Esophagus (tissue), 2 donors: ENCODE measurements at regions not wholly inside any gene's neighbourhood (a gene's known extent, or its start where the extent isn't known, plus 50 kb on each side); places are given as distances from the start of the nearest gene placed in this dataset.
"Not testable (repeated sequence)": the region's sequence is repeated elsewhere in the genome, so short reads cannot be mapped to it uniquely, and the experiment has no call there.

Source experiments
- H3K27ac ChIP-seq, 2 donors: one replicate each; pipeline ENCODE4 v1.5.1; 2013; ENCODE audit warnings: low read depth in 2 of 2, mild to moderate bottlenecking in 2 of 2, inconsistent platforms in 1 of 2, low read length in 1 of 2, moderate library complexity in 1 of 2
- H3K27me3 ChIP-seq, 2 donors: one replicate each; pipeline ENCODE4 v1.6.1; 2013; ENCODE audit warnings: low read length in 2 of 2, control low read depth in 1 of 2, mild to moderate bottlenecking in 1 of 2; ENCODE audit not compliant: insufficient read depth in 2 of 2, control insufficient read depth in 1 of 2
- H3K36me3 ChIP-seq, 2 donors: one replicate each; pipeline ENCODE4 v1.6.1; 2013; ENCODE audit warnings: low read length in 1 of 2; ENCODE audit not compliant: control insufficient read depth in 2 of 2, insufficient read depth in 2 of 2
- H3K4me1 ChIP-seq, 2 donors: one replicate each; pipeline ENCODE4 v1.6.1; 2013; ENCODE audit warnings: low read length in 1 of 2; ENCODE audit not compliant: control insufficient read depth in 2 of 2, insufficient read depth in 2 of 2
- H3K4me3 ChIP-seq, 2 donors: one replicate each; pipeline ENCODE4 v1.5.1; 2013; ENCODE audit warnings: low read length in 2 of 2, mild to moderate bottlenecking in 2 of 2, low read depth in 1 of 2, moderate library complexity in 1 of 2
- H3K9me3 ChIP-seq, 2 donors: one replicate each; pipeline ENCODE4 v1.6.1; 2013; ENCODE audit warnings: mild to moderate bottlenecking in 2 of 2, low read depth in 1 of 2, low read length in 1 of 2, moderate library complexity in 1 of 2; ENCODE audit not compliant: control insufficient read depth in 2 of 2, insufficient read depth in 1 of 2
- WGBS, 2 donors: extraction: QIAGEN DNeasy Blood & Tissue Kit; methylation state at CpG; one replicate each; pipeline ENCODE4 v1.1.7; 2013; 5-methylcytosine and 5-hydroxymethylcytosine counted together
- donor health status: healthy with polysubstance abuse.
- donor health status: Bipolar disorder and iron deficiency.

- H3K4me3 ChIP-seq: no peak overlapping the region
- no peak overlapping the region for H3K27ac ChIP-seq
These were observed 721.2 kb downstream of the MAFB start for GRCh38 chr20:39967806-39968205.

DNA sequence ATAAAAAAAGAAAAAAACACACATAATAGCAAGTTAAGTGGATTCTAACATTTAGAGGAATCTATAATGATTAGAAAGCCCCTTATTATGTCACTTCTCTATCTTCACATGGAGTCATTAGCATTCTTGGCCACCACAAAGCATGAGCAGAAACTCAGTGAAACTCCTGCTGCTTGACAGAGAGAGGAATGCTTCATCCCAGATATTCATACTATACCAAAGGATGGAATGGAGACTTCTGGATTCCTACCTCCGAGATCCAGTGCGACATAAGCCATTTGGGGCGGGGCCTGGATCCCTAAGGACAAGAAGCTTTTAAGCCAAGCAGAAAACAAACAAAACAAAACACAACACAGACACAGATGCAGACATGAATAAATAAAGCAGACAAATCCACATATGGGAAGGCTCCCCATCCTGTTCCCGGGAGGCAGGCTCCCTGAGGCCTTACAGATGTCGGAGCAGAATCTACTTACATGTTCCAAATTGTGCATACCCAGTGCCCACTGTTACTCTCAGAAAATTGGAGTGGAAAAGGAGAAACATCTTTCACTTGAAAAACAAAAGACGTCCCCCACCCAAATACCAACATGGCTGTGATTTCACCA lies 727.3 kb downstream of the MAFB start:
- no peaks in the 10 kb centered on the region for H3K9me3 ChIP-seq
- WGBS, 2 donors: 74 to 77% methylated on average over 6 of the region's 6 CpGs

More at GRCh38 chr20:39967806-39968205, 721.2 kb downstream of the MAFB start:
- Histone ChIP-seq H3K4me1 (no peaks in the 10 kb centered on the region), H3K9me3 (no peaks in the 10 kb centered on the region), H3K27me3 (no peaks in the 10 kb centered on the region), H3K36me3 (no peaks in the 10 kb centered on the region)

DNA sequence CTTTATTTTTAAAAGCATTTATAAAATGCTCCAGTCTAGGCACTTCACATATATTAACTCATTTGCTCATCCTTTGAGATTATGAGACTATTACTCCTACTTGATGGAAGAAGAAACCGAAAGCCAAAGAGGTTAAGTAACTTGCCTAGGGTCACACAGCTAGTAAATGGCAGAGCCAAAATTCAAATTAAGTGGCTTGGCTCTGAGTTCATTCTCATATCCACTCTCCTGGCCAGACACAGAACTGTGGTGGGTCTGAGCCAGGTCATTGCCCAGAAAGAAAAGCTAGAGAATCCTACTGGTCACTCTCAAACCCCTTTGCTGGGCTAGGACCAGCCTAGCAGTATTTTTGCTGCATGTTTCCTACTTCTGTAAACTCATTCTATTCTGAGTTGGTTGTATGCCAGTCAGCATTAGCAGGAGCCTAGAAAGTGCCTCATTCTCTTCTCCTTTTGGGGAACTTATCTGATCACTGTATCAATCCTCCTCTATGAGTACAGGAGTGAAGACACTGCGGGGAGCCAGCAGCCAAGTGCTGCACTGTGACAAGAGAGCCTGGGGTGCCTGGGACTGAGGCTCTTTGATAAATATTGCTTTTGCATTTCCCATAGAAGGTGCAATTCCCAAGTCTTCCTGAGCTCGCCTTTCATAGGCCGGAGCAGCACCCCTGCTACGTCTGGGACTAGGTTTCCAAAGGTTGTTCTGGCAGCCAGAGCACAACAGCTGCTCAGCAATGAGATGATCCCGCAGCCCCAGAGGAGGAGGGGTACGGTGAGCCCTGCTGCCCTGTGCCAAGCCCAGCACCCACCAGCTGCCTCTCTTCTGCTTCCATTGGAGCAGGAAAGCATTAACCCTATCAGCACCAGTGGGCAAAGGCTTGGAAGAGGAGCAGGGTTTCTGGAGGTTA lies 728.3 kb downstream of the MAFB start:
- H3K27ac ChIP-seq: no peak overlapping the region
- no peak overlapping the region for H3K4me3 ChIP-seq
- no peaks in the 10 kb centered on the region for H3K9me3 ChIP-seq
- WGBS, 2 donors: 27 to 37% methylated on average over 7 of the region's 7 CpGs
- H3K4me1 ChIP-seq: no peaks in the 10 kb centered on the region
- no peaks in the 10 kb centered on the region for H3K36me3 ChIP-seq
- no peaks in the 10 kb centered on the region for H3K27me3 ChIP-seq

More for the DNA sequence above, 727.3 kb downstream of the MAFB start:
- Histone ChIP-seq H3K27me3 (no peaks in the 10 kb centered on the region), H3K27ac (no peak overlapping the region), H3K4me3 (no peak overlapping the region), H3K36me3 (no peaks in the 10 kb centered on the region), H3K4me1 (no peaks in the 10 kb centered on the region)

DNA sequence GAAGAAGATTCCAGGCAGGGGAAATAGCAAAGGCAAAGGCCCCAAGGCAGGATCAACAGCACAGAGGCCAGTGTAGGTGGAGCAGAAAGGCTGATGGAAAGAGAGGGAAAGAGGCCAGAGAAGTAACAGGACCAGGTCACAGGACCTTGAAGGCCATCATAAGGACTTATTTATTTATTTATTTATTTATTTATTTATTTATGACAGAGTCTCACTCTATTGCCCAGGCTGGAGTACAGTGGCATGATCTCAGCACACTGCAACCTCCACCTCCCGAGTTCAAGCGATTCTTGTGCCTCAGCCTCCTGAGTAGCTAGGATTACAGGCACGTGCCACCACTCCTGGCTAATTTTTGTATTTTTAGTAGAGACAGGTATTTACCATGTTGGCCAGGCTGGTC lies 731.1 kb downstream of the MAFB start:
- H3K27ac ChIP-seq, H3K9me3 ChIP-seq, H3K36me3 ChIP-seq, H3K4me1 ChIP-seq, H3K27me3 ChIP-seq, H3K4me3 ChIP-seq: not testable (repeated sequence)
- WGBS, 2 donors: 93 to 96% methylated on average over 3 of the region's 3 CpGs

GRCh38 chr20:39954621-39955020 lies 734.4 kb downstream of the MAFB start:
- Histone ChIP-seq H3K27ac (no peak overlapping the region), H3K27me3 (no peaks in the 10 kb centered on the region), H3K4me3 (no peak overlapping the region), H3K9me3 (no peaks in the 10 kb centered on the region), H3K36me3 (no peaks in the 10 kb centered on the region), H3K4me1 (no peaks in the 10 kb centered on the region)
- 60 to 68% methylated on average over 2 of the region's 2 CpGs for WGBS, 2 donors

DNA sequence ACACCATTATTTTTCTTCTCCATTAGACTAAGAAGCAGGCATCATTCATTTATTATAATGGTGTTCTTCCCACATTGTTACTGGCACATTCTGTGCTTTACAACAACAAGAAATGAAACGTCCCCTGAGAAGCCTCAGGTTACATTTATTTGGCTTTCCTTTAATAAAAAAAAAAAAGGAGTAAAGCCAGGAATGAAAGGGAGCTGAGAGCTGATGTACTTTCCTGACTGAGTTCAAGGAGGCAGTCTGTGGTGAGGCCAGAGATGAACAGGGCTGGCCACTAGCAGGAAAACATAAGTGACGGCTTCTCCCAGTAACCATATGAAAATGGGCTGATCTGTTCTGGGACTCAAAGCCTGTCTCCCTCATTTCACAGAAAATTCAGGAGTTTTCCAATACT lies 742.1 kb downstream of the MAFB start:
- no peak overlapping the region for H3K4me3 ChIP-seq
- no peaks in the 10 kb centered on the region for H3K27me3 ChIP-seq
- WGBS, 2 donors: 43 to 57% methylated on average over 2 of the region's 2 CpGs
- H3K27ac ChIP-seq: no peak overlapping the region
- no peaks in the 10 kb centered on the region for H3K4me1 ChIP-seq
- no peaks in the 10 kb centered on the region for H3K9me3 ChIP-seq
- H3K36me3 ChIP-seq: no peaks in the 10 kb centered on the region

GRCh38 chr20:39946053-39946810 lies 742.8 kb downstream of the MAFB start:
- no peak overlapping the region for H3K27ac ChIP-seq

DNA sequence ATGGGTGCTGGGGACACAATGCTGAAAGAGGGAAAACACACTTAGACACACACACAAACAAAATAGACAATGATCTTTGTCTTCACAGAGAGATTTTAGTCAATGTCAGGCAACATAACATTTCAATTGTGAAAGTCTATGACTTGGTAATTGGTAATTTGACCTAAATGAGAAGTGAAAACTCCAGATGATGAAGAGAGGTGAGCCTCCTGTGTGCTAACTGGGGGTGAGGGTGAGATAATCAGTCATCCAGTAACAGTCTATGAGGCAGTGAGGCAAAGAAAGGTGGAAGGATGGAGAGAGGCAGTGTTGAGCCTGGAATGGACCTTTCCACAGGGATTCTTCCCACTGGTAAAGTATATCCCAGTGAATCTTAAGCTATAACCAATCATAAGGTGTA lies 744.2 kb downstream of the MAFB start:
- Histone ChIP-seq H3K4me3 (no peak overlapping the region), H3K27me3 (no peaks in the 10 kb centered on the region), H3K9me3 (no peaks in the 10 kb centered on the region), H3K27ac (no peak overlapping the region), H3K36me3 (no peaks in the 10 kb centered on the region), H3K4me1 (peaks cover 0 to 2% of the 10 kb centered on the region in 2 donors)

More at GRCh38 chr20:39946053-39946810, 742.8 kb downstream of the MAFB start:
- no peak overlapping the region for H3K4me3 ChIP-seq
- 67 to 72% methylated on average over 5 of the region's 5 CpGs for WGBS, 2 donors
- H3K36me3 ChIP-seq: no peaks in the 10 kb centered on the region
- H3K9me3 ChIP-seq: no peaks in the 10 kb centered on the region
- no peaks in the 10 kb centered on the region for H3K27me3 ChIP-seq
- H3K4me1 ChIP-seq: peaks cover 0 to 1% of the 10 kb centered on the region in 2 donors

- WGBS, 2 donors: 55 to 66% methylated on average over 6 of the region's 6 CpGs
- H3K4me3 ChIP-seq: no peak overlapping the region
- no peaks in the 10 kb centered on the region for H3K9me3 ChIP-seq
- peaks cover 0 to 2% of the 10 kb centered on the region in 2 donors for H3K4me1 ChIP-seq
- no peaks in the 10 kb centered on the region for H3K36me3 ChIP-seq
- H3K27me3 ChIP-seq: no peaks in the 10 kb centered on the region
- H3K27ac ChIP-seq: no peak overlapping the region
These were observed 745.7 kb downstream of the MAFB start for GRCh38 chr20:39943336-39943735.
